ENCODE measurements at regions not wholly inside any gene's neighbourhood (a gene's known extent, or its start where the extent isn't known, plus 50 kb on each side); places are given as distances from the start of the nearest gene placed in this dataset.

DNA sequence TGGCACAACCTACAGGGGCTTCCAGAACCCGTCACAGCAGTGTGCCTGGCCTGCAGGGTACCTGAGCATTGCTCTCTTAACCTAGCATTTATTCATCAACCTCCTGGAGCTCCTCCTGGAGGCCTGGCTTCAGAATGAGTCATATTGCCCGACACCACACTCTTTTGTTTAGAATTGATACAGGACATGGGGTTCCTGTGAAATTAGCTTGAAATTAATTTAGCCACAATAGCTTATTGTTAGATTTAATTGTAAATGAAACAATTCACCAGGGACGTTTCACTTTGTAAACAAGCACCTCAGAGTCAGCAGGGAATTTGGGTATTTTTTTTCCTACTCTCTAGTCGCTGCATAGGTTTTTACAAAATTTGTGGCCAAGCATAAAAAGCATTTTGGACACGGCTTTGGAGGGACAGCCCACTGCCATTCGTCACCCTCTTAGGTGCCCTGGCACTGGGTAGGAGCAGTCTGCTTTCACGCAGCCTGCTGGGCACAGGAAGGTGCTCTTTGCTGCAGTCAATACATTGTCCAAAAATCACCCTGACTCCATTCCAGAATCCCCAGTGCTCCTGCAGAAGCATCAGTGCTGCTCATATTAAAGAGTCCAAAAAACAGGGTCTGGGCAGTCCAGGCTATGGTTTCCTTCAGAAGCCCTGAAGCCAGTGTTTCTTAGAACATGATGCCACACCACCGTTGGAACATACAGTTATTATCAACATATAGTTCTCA lies 60.8 kb upstream of the MEF2A start:
- no peaks in the 10 kb centered on the region for H3K4me1 ChIP-seq
- no peaks in the 10 kb centered on the region for H3K9me3 Mint-ChIP-seq
- no peak overlapping the region for H3K4me3 ChIP-seq
- TF ChIP-seq, protein P1, sequence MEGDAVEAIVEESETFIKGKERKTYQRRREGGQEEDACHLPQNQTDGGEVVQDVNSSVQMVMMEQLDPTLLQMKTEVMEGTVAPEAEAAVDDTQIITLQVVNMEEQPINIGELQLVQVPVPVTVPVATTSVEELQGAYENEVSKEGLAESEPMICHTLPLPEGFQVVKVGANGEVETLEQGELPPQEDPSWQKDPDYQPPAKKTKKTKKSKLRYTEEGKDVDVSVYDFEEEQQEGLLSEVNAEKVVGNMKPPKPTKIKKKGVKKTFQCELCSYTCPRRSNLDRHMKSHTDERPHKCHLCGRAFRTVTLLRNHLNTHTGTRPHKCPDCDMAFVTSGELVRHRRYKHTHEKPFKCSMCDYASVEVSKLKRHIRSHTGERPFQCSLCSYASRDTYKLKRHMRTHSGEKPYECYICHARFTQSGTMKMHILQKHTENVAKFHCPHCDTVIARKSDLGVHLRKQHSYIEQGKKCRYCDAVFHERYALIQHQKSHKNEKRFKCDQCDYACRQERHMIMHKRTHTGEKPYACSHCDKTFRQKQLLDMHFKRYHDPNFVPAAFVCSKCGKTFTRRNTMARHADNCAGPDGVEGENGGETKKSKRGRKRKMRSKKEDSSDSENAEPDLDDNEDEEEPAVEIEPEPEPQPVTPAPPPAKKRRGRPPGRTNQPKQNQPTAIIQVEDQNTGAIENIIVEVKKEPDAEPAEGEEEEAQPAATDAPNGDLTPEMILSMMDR (IDR thresholded peaks at IDR 0.05): no peak
- TF ChIP-seq EZH2phosphoT487 (IDR thresholded peaks at IDR 0.05) (no peak), EZH2 (IDR thresholded peaks at IDR 0.05) (no peak)
- H3K27ac ChIP-seq: no peak overlapping the region
- H3K36me3 Mint-ChIP-seq: no peaks in the 10 kb centered on the region
- no peaks in the 10 kb centered on the region for H3K9me3 ChIP-seq (ENCODE audit: low read depth)
- no peak overlapping the region for H3K9ac ChIP-seq
- H3K4me1 Mint-ChIP-seq: peaks cover 2% of the 10 kb centered on the region
- no peaks in the 10 kb centered on the region for H3K27me3 ChIP-seq
- no peaks in the 10 kb centered on the region for H3K79me2 ChIP-seq (ENCODE audit: low read depth)
- H3K27me3 Mint-ChIP-seq (ENCODE audit: insufficient read depth, low read depth): peaks cover 14% of the 10 kb centered on the region
- no peaks in the 10 kb centered on the region for H3F3A ChIP-seq (ENCODE audit: low read depth)
- H3K27ac Mint-ChIP-seq: no peak overlapping the region
- no peaks in the 10 kb centered on the region for H3K36me3 ChIP-seq
- no peak overlapping the region for H2AFZ ChIP-seq (replicated peaks)
- DNase-seq (ENCODE audit: low spot score): no peak
- no peaks in the 10 kb centered on the region for H4K20me1 ChIP-seq (ENCODE audit: low read depth)
- H3K4me3 Mint-ChIP-seq: no peak overlapping the region
- no peak overlapping the region for H3K4me2 ChIP-seq

DNA sequence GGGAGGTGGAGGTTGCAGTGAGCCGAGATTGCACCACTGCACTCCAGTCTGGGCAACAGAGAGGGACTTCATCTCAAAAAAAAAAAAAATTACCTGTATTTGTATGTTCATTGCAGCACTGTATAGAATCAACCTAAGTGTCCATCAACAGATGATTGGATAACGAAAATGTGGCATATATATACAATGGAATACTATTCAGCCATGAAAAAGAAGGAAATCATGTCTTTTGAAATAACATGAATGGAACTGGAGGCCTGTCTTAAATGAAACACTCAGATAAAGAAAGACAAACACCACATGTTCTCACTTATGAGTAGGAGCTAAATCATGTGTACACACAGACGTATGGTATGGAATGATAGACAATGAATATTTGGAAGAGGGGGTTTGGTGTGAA lies 59.4 kb upstream of the MEF2A start:
- no peak overlapping the region for H3K4me2 ChIP-seq
- Mint-ChIP-seq H3K36me3 (no peaks in the 10 kb centered on the region), H3K4me1 (peaks cover 2% of the 10 kb centered on the region), H3K9me3 (no peaks in the 10 kb centered on the region), H3K4me3 (no peak overlapping the region), H3K27me3 (ENCODE audit: insufficient read depth, low read depth) (peaks cover 9% of the 10 kb centered on the region), H3K27ac (no peak overlapping the region)
- no peak for DNase-seq (ENCODE audit: low spot score)
- no peaks in the 10 kb centered on the region for H3K36me3 ChIP-seq
- no peak overlapping the region for H2AFZ ChIP-seq (replicated peaks)
- H3K79me2 ChIP-seq (ENCODE audit: low read depth): no peaks in the 10 kb centered on the region
- H3K27ac ChIP-seq: no peak overlapping the region
- H3K9ac ChIP-seq: no peak overlapping the region
- no peak overlapping the region for H3K4me3 ChIP-seq
- H3K27me3 ChIP-seq: no peaks in the 10 kb centered on the region
- no peaks in the 10 kb centered on the region for H3K9me3 ChIP-seq (ENCODE audit: low read depth)
- H4K20me1 ChIP-seq (ENCODE audit: low read depth): no peaks in the 10 kb centered on the region
- no peak for TF ChIP-seq EZH2 (IDR thresholded peaks at IDR 0.05)
- H3K4me1 ChIP-seq: no peaks in the 10 kb centered on the region
- H3F3A ChIP-seq (ENCODE audit: low read depth): no peaks in the 10 kb centered on the region

DNA sequence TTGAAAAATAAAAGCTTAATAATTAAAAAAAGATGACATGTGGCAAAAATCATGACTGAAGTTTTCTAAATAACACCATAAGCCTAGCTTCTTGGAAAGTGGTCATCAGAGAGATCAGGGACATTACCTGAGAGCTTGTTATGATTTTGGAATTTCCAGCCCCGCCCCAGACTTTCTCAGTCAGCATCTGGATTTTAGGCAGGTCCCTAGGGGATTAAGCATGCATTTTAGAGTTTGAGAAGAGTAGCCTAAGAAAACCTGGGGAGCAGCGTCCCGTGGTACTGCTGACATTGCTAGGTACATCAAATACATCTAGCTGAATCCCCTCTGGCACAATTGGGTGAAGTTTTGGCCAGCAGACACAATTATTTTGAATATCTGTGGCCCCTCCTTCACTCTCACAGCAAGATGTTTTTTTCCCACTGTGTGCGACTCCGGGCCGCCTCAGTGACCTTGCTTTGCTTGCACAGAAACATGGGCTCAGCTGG lies 58.7 kb upstream of the MEF2A start:
- peaks cover 9% of the 10 kb centered on the region for H3K27me3 Mint-ChIP-seq (ENCODE audit: insufficient read depth, low read depth)
- H4K20me1 ChIP-seq (ENCODE audit: low read depth): no peaks in the 10 kb centered on the region
- H3F3A ChIP-seq (ENCODE audit: low read depth): no peaks in the 10 kb centered on the region
- H3K27ac Mint-ChIP-seq: no peak overlapping the region
- no peak for DNase-seq (ENCODE audit: low spot score)
- H3K79me2 ChIP-seq (ENCODE audit: low read depth): no peaks in the 10 kb centered on the region
- no peak overlapping the region for H3K4me3 Mint-ChIP-seq
- H2AFZ ChIP-seq (replicated peaks): no peak overlapping the region
- H3K4me2 ChIP-seq: no peak overlapping the region
- no peaks in the 10 kb centered on the region for H3K36me3 Mint-ChIP-seq
- peaks cover 2% of the 10 kb centered on the region for H3K4me1 Mint-ChIP-seq
- no peaks in the 10 kb centered on the region for H3K27me3 ChIP-seq
- H3K4me3 ChIP-seq: no peak overlapping the region
- TF ChIP-seq EZH2phosphoT487 (IDR thresholded peaks at IDR 0.05): no peak
- TF ChIP-seq, protein P1 (IDR thresholded peaks at IDR 0.05): no peak
- no peak for TF ChIP-seq EZH2 (IDR thresholded peaks at IDR 0.05)
- H3K9me3 ChIP-seq (ENCODE audit: low read depth): no peaks in the 10 kb centered on the region
- no peaks in the 10 kb centered on the region for H3K36me3 ChIP-seq
- H3K9me3 Mint-ChIP-seq: no peaks in the 10 kb centered on the region
- no peaks in the 10 kb centered on the region for H3K4me1 ChIP-seq
- H3K27ac ChIP-seq: no peak overlapping the region
- no peak overlapping the region for H3K9ac ChIP-seq

Measured in neural progenitor cell (in vitro differentiated cells).